Skeletal muscle satellite cell (primary cell): ENCODE measurements at regions not wholly inside any gene's neighbourhood (a gene's known extent, or its start where the extent isn't known, plus 50 kb on each side); places are given as distances from the start of the nearest gene placed in this dataset.

Experiments
- H3K27me3 ChIP-seq: 2 replicates; pipeline ENCODE4 v1.7.0; 2013; ENCODE audit warnings: low read length; ENCODE audit not compliant: control insufficient read depth, insufficient read depth
- H3K36me3 ChIP-seq: 2 replicates; pipeline ENCODE4 v1.7.0; 2013; ENCODE audit warnings: mild to moderate bottlenecking, control low read depth, low read length; ENCODE audit not compliant: insufficient read depth
- H3K4me1 ChIP-seq: 2 replicates; pipeline ENCODE4 v1.7.0; 2013; ENCODE audit warnings: low read length; ENCODE audit not compliant: control insufficient read depth, insufficient read depth
- H3K4me2 ChIP-seq: 2 replicates; pipeline ENCODE4 v1.7.0; 2013; ENCODE audit warnings: mild to moderate bottlenecking, low read length
- H3K4me3 ChIP-seq: 2 replicates; pipeline ENCODE4 v1.7.0; 2013; ENCODE audit warnings: low read length
- H3K9ac ChIP-seq: 2 replicates; pipeline ENCODE4 v1.7.0; 2013; ENCODE audit warnings: mild to moderate bottlenecking, low read depth, low read length, moderate library complexity
- H3K9me3 ChIP-seq: replicated peaks from 2 replicates; pipeline ENCODE4 v1.7.0; 2013; ENCODE audit warnings: mild to moderate bottlenecking, control low read depth, low read length

DNA sequence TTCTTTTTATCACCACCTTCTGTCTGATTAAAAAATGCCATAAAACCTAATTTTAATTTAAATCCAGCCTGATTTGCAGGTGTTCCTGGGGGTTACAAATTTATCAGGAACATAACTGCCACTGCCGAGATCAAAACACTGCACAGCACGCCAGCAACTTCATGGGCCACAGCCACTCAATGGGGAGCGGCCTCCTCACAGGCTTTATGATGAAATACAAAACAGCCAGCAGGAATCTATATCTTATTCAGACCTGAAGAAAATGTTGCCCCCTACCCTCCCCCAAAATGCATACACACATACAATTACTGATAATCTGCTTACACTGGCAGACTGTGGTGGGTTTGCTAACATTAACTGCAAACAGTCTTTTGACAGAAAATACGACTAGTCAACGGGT is 151.7 kb upstream of the POU5F2 start:
- H3K36me3 ChIP-seq, result no peaks in the 10 kb centered on the region

DNA sequence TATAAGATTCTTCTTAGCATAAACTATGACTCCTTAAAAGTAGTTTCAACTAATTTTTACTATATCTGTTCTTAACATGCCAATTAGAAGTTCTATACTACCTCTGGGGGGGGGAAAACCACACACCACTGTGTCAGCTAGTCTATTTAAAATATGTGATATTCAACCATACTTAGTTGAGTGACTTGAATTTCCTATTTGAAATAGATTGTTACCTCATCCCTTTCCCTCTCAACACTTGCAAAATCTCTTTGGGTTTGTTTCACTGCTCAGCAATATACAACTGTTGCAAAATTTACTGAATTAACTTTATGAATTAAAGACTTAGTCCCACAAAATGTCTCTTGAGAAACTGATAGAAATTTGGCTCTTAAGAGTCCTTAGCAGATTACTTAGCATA is 151.1 kb upstream of the POU5F2 start:
- H3K9ac ChIP-seq, result no peak overlapping the region

More for the DNA sequence above, 151.7 kb upstream of the POU5F2 start:
- no peaks in the 10 kb centered on the region for H3K27me3 ChIP-seq
- H3K9me3 ChIP-seq, result no peaks in the 10 kb centered on the region
- no peak overlapping the region for H3K9ac ChIP-seq
- H3K4me3 ChIP-seq, result no peak overlapping the region
- H3K4me2 ChIP-seq, result no peak overlapping the region
- H3K4me1 ChIP-seq, result no peaks in the 10 kb centered on the region

DNA sequence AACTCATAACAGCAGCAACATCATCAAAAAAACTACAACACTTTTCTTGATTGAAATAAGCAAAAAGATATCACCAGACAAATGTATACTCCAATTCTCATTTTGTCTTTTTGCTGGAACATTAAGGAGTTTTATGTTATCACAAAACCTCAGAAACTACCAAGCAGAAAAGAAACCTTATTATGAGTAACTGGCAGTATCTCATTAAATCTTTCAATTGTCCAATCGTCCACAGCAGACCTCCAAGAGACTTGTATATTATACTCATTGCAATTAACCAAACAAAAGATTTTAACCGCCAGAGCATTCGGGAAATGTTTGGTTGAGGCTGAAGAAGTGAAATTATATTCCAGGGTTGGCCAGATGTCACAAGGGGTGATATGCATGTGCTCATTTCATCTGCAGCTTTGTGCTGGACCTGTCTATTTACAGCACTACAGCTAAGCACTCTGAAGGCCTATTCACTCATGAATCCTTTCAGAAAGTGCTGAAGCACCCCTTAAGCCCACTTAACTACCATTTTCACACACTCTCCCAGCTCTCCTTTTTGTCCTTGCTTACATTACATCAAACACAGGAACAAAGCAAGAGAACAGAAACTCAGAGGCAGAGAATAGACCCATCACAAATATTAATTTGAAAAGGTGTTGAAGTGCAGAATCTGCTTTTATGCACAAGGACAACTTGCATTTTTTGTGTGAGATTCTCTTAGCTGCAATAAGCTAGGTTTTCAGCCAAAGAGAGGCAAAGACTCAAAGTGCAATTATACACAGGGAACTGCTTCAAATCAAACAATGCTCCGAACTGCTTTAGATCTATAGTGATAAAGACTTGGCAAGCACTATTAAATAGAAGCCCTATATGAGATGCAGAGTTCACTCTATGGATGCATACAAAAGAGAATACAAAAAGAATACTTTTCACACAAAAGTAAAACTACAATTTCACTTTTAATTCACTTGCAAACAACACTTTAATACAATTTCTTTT is 150.4 kb upstream of the POU5F2 start:
- no peaks in the 10 kb centered on the region for H3K27me3 ChIP-seq
- no peak overlapping the region for H3K4me2 ChIP-seq
- H3K4me1 ChIP-seq, result peaks cover 3% of the 10 kb centered on the region
- no peak overlapping the region for H3K9ac ChIP-seq
- H3K4me3 ChIP-seq, result no peak overlapping the region
- H3K9me3 ChIP-seq, result no peaks in the 10 kb centered on the region
- H3K36me3 ChIP-seq, result no peaks in the 10 kb centered on the region

More for the DNA sequence above, 151.1 kb upstream of the POU5F2 start:
- H3K4me3 ChIP-seq, result no peak overlapping the region
- H3K9me3 ChIP-seq, result no peaks in the 10 kb centered on the region
- no peaks in the 10 kb centered on the region for H3K27me3 ChIP-seq
- no peak overlapping the region for H3K4me2 ChIP-seq
- no peaks in the 10 kb centered on the region for H3K4me1 ChIP-seq
- H3K36me3 ChIP-seq, result no peaks in the 10 kb centered on the region

DNA sequence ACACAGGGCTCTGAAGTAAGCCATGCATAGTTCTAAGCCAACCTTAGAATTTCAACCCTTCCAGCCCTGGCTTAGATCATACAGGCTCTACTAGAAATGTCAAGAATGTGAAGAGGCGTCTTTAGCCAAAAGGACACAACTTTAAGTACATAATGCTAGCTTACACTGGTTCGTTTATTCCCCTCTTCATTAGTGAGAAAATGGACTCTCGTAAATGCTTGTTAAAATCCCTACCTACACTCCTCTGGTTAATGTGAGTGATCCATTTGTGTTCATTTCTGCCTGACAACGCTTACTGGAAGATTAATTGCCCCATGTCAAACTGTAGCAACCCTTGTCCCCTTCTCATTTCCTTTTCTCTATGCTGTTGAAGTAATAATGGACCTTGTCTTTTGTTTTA is 149.3 kb upstream of the POU5F2 start:
- Histone ChIP-seq H3K4me2 (no peak overlapping the region), H3K9ac (no peak overlapping the region), H3K4me3 (no peak overlapping the region), H3K27me3 (no peaks in the 10 kb centered on the region), H3K4me1 (peaks cover 7% of the 10 kb centered on the region), H3K9me3 (no peaks in the 10 kb centered on the region), H3K36me3 (no peaks in the 10 kb centered on the region)

DNA sequence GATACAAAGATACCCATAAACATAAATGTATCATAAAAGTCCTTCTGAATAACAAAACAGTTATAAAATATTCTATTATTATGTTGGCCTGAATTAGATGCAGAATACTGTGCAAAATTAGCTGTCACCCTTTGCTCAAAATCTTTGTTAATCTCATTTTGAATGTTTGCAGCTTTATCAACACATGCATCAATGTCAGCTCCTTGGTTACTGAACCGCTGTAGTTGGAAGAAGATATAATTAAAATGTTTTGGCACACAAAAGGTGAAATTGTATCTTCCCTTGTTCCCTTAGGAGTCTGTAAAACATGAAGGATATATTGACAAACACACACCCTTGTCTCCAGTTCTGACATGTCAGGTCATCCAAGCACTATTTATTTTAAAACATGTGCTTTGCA is 146.3 kb upstream of the POU5F2 start:
- H3K27me3 ChIP-seq, result no peaks in the 10 kb centered on the region
- H3K4me3 ChIP-seq, result no peak overlapping the region
- H3K4me1 ChIP-seq, result peaks cover 11% of the 10 kb centered on the region
- H3K9ac ChIP-seq, result no peak overlapping the region
- H3K36me3 ChIP-seq, result no peaks in the 10 kb centered on the region
- H3K4me2 ChIP-seq, result no peak overlapping the region
- no peaks in the 10 kb centered on the region for H3K9me3 ChIP-seq

DNA sequence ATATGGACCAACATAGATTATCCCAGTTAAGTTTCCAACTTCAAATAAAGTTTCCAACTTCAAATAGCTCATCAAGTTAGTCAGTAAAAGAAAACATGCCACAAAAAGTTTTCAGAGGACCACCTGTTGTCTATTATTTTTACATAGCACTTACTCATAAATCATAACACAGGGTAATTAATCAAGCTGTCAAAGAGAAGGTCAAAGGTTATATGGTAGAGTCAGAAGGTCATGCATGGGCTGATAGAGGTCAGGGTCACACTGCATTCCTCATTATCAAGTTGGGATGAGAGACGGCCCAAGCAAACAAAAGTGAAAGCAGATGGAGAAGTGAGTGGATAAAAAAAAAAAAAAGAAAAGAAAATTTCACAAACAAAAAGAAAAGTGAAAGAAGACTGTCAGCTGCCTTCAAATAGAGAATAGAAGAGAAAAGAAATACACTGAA is 145.5 kb upstream of the POU5F2 start:
- Histone ChIP-seq H3K27me3 (no peaks in the 10 kb centered on the region), H3K4me3 (no peak overlapping the region), H3K4me2 (no peak overlapping the region), H3K9ac (no peak overlapping the region), H3K36me3 (no peaks in the 10 kb centered on the region), H3K4me1 (peaks cover 11% of the 10 kb centered on the region), H3K9me3 (no peaks in the 10 kb centered on the region)

DNA sequence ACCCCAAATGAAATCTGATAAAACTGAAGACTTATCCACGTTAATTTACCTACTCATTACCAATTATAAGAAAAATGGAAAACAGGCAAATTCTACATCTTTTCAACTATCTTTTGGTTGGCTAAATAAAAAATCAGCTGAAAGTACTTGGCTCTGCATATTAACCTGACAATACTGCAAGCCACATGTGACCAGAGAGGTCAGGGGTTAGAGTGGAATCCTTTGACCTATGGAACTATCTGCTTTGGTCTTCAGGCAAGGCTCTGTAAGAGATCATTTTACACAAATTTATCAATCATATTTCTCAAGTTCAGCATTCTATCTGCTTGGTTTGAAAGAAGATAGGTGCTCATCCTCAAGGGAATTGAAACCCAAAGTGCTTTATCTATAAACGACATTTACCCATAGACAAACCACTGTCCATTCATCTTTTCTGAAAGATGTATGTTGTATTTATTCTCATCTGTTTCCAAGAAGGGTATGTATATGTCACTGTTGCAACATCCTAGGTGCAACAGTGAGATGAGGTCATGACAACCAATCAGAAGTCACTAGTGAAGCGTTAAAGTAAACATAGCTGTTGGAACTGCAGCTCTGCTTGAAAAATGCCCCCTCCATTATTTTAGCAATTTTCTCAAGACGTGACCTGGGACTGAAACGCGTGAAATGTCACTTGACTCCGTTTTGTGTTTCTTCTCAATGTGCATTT is 144.9 kb upstream of the POU5F2 start:
- H3K9ac ChIP-seq, result no peak overlapping the region
- no peaks in the 10 kb centered on the region for H3K27me3 ChIP-seq
- H3K9me3 ChIP-seq, result no peaks in the 10 kb centered on the region
- no peak overlapping the region for H3K4me2 ChIP-seq
- no peak overlapping the region for H3K4me3 ChIP-seq
- H3K36me3 ChIP-seq, result no peaks in the 10 kb centered on the region
- peaks cover 11% of the 10 kb centered on the region for H3K4me1 ChIP-seq

DNA sequence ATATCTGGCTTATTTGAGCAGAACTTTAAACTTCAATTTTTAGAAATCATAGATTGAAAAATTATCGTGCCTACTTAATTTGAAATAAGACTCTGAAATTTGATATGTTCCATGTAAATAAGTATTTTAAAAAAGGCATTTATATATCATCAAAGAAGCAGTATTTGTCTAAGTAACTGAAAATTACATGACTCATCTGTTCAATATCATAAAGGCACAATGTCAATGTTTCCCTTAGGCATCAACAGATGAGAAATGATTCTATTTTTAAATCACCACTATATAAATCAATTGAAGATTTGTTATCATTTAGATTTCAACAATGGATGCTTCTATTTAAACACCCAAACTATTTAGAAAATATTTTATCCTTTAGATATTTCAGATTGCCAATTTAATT is 142.9 kb upstream of the POU5F2 start:
- no peaks in the 10 kb centered on the region for H3K27me3 ChIP-seq
- H3K36me3 ChIP-seq, result no peaks in the 10 kb centered on the region
- H3K4me3 ChIP-seq, result no peak overlapping the region
- peaks cover 11% of the 10 kb centered on the region for H3K4me1 ChIP-seq
- H3K9me3 ChIP-seq, result no peaks in the 10 kb centered on the region
- H3K4me2 ChIP-seq, result no peak overlapping the region
- no peak overlapping the region for H3K9ac ChIP-seq

DNA sequence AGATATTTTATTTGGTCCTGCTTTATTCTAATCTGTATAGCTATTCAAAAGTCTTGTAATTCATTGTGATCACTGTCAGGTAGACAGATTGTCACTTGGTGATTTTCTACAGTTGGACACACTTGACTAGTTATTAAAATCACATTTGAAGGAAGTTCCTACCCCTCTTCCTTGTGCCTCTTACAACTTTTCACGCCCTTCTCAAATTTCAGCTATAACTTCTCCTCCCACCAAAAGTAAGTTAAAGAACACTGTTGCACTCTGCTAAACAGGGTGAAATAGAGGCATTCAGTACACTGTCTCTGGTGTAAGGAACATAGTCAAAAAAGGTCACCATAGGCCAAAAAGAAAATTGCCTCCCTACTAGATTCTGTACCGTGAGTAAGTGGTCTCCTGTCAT is 142.1 kb upstream of the POU5F2 start:
- Histone ChIP-seq H3K4me1 (peaks cover 11% of the 10 kb centered on the region), H3K9me3 (no peaks in the 10 kb centered on the region), H3K27me3 (no peaks in the 10 kb centered on the region), H3K4me3 (no peak overlapping the region), H3K4me2 (no peak overlapping the region), H3K36me3 (no peaks in the 10 kb centered on the region), H3K9ac (no peak overlapping the region)

DNA sequence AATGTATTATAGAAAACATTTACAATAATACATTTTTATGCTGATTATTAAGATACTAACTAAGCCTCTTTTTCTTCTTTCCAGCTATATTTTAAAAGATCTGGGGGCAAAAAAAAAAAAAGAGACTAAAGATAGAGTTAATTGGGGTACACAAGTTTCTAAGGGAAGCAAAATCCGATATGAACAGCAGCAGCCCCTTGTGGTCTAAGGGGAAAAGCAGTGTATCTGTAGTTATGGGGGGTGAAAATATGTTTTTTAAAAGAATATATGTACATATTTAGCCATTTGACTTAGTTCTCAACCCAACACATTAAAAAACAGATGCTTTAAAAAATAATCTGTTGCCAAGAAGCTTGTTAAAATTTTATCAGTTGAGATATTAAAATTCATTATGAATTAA is 134.3 kb upstream of the POU5F2 start:
- Histone ChIP-seq H3K4me3 (no peak overlapping the region), H3K4me1 (peaks cover 9% of the 10 kb centered on the region), H3K36me3 (no peaks in the 10 kb centered on the region), H3K9ac (no peak overlapping the region), H3K27me3 (no peaks in the 10 kb centered on the region), H3K9me3 (no peaks in the 10 kb centered on the region), H3K4me2 (no peak overlapping the region)

DNA sequence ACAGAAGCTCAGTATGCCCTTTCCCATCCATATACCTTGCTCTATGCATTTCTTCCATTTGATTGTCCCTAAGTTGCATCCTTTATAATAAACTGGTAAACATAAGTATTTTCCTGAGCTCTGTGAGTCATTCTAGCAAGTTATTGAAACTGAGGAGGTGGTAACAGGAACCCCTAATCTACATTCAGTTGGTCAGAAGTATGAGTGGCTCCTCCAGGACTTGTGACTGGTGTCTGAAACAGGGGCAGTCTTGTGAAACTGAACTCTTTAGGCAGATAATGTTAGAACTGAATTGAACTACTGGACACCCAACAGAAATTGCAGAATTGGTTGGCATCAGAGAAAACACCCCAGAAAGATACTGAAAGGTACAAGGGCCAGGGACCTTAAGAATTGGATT is 133.1 kb upstream of the POU5F2 start:
- peaks cover 9% of the 10 kb centered on the region for H3K4me1 ChIP-seq
- H3K4me2 ChIP-seq, result no peak overlapping the region
- H3K36me3 ChIP-seq, result no peaks in the 10 kb centered on the region
- no peak overlapping the region for H3K4me3 ChIP-seq
- H3K9me3 ChIP-seq, result no peaks in the 10 kb centered on the region
- H3K9ac ChIP-seq, result no peak overlapping the region
- H3K27me3 ChIP-seq, result no peaks in the 10 kb centered on the region
